ENCODE measurements at regions not wholly inside any gene's neighbourhood (a gene's known extent, or its start where the extent isn't known, plus 50 kb on each side); places are given as distances from the start of the nearest gene placed in this dataset.

DNA sequence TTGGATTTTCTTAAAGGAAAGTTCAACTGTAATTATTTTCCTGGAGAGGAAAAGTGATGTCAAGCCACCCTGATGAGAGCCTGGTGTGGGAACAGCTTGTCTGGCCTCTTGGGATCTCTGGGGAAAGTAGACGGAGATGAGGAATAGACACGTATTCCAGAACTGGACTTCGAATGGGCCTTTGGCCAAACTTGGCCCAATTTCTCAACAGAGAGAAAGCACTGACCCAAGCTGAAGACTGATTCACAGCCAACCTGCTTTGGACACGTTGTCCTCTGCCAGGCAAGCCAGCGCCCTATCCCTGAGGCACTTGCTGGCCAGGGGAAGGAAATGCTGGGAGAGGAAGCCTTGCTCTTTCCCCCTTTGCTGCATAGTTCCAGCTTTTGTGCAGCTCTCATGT, 70.8 kb upstream of the CTAGE1 start:
- TF ChIP-seq EZH2 (IDR thresholded peaks at IDR 0.05) (no peak), CTCF (IDR thresholded peaks at IDR 0.05) (no peak), EZH2phosphoT487 (IDR thresholded peaks at IDR 0.05) (no peak)
